Peyer's patch (tissue), 4 donors: ENCODE measurements at regions not wholly inside any gene's neighbourhood (a gene's known extent, or its start where the extent isn't known, plus 50 kb on each side); places are given as distances from the start of the nearest gene placed in this dataset.

Experiments used
- DNase-seq, 3 donors: peaks; one replicate each; pipeline ENCODE4 v3.0.0-alpha.2; 2017 to 2019
- H3K27ac ChIP-seq, 4 donors: fragments of 200-600 bp; sonication (generic); one replicate each; pipeline ENCODE4 v1.5.1; 2016 to 2019
- H3K27me3 ChIP-seq, 2 donors: fragments of 200-600 bp; sonication (generic); one replicate each; pipeline ENCODE4 v1.5.1; 2019
- H3K36me3 ChIP-seq, 3 donors: fragments of 200-600 bp; sonication (generic); one replicate each; pipeline ENCODE4 v1.5.1; 2016 to 2019
- H3K4me1 ChIP-seq, 4 donors: fragments of 200-600 bp; sonication (generic); one replicate each; pipeline ENCODE4 v1.5.1; 2016 to 2019
- H3K4me3 ChIP-seq, 4 donors: fragments of 200-600 bp; sonication (generic); 1 replicate in 3 of 4; 2 replicates in 1 of 4; pipeline ENCODE4 v1.5.1; 2016 to 2019; ENCODE audit warnings: mild to moderate bottlenecking in 1 of 4
- H3K9me3 ChIP-seq, 4 donors: fragments of 200-600 bp; sonication (generic); one replicate each; pipeline ENCODE4 v1.5.1; 2016 to 2019; ENCODE audit warnings: mild to moderate bottlenecking in 1 of 4
- POLR2A ChIP-seq, 2 donors: fragments of 450-650 bp; IDR thresholded peaks; one replicate each; pipeline ENCODE4 v1.5.1; 2017; ENCODE audit warnings: antibody characterized with exemption in 2 of 2, mild to moderate bottlenecking in 2 of 2, moderate library complexity in 2 of 2
- TF ChIP-seq, protein P1 (sequence below), 6 experiments: fragments of 450-650 bp in 4 of 6; fragments of 200-600 bp in 2 of 6; sonication (generic) in 1 of 6; IDR thresholded peaks; one replicate each; pipeline ENCODE4 v1.5.1; 2017 to 2019; ENCODE audit warnings: antibody characterized with exemption in 6 of 6, mild to moderate bottlenecking in 3 of 6, moderate library complexity in 1 of 6

- no peaks in the 10 kb centered on the region for H3K4me1 ChIP-seq
- H3K9me3 ChIP-seq: no peaks in the 10 kb centered on the region
- no peaks in the 10 kb centered on the region for H3K36me3 ChIP-seq
- no peak for DNase-seq
- no peak overlapping the region for H3K4me3 ChIP-seq
- no peaks in the 10 kb centered on the region for H3K27me3 ChIP-seq
- TF ChIP-seq POLR2A (IDR thresholded peaks at IDR 0.05): no peak
- TF ChIP-seq, protein P1, sequence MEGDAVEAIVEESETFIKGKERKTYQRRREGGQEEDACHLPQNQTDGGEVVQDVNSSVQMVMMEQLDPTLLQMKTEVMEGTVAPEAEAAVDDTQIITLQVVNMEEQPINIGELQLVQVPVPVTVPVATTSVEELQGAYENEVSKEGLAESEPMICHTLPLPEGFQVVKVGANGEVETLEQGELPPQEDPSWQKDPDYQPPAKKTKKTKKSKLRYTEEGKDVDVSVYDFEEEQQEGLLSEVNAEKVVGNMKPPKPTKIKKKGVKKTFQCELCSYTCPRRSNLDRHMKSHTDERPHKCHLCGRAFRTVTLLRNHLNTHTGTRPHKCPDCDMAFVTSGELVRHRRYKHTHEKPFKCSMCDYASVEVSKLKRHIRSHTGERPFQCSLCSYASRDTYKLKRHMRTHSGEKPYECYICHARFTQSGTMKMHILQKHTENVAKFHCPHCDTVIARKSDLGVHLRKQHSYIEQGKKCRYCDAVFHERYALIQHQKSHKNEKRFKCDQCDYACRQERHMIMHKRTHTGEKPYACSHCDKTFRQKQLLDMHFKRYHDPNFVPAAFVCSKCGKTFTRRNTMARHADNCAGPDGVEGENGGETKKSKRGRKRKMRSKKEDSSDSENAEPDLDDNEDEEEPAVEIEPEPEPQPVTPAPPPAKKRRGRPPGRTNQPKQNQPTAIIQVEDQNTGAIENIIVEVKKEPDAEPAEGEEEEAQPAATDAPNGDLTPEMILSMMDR (IDR thresholded peaks at IDR 0.05): no peak
- H3K27ac ChIP-seq: no peak overlapping the region
These were observed 850.3 kb upstream of the FOXG1 start for GRCh38 chr14:27916326-27916725.

DNA sequence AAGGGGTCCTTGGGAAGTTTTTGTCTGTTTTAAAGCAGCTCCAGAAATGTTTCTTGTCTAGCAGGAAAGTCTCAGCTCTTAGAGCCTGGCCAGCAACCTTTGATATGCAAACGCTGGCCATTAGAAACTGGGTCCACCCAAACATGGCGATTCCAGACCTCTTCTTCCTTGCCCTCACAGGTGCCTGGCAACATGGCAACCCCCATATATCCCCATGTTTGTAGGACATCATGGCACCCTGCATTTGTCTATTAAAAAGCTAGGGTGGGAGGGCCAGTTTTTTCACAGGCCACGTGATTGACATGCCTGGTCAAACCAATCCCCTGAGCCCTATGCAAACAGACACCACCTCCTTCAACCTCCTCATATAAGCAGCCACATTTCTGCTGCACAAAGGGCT is 848.7 kb upstream of the FOXG1 start:
- DNase-seq: no peak
- no peaks in the 10 kb centered on the region for H3K9me3 ChIP-seq
- no peaks in the 10 kb centered on the region for H3K4me1 ChIP-seq
- H3K4me3 ChIP-seq: no peak overlapping the region
- H3K27ac ChIP-seq: no peak overlapping the region
- no peak for TF ChIP-seq POLR2A (IDR thresholded peaks at IDR 0.05)
- TF ChIP-seq, protein P1 (IDR thresholded peaks at IDR 0.05): no peak
- H3K27me3 ChIP-seq: no peaks in the 10 kb centered on the region
- no peaks in the 10 kb centered on the region for H3K36me3 ChIP-seq

GRCh38 chr14:27927519-27927918 is 839.1 kb upstream of the FOXG1 start:
- TF ChIP-seq, protein P1 (IDR thresholded peaks at IDR 0.05): no peak
- TF ChIP-seq POLR2A (IDR thresholded peaks at IDR 0.05): no peak
- DNase-seq: no peak
- Histone ChIP-seq H3K27ac (no peak overlapping the region), H3K4me3 (no peak overlapping the region), H3K9me3 (no peaks in the 10 kb centered on the region), H3K4me1 (no peaks in the 10 kb centered on the region), H3K27me3 (no peaks in the 10 kb centered on the region), H3K36me3 (no peaks in the 10 kb centered on the region)

DNA sequence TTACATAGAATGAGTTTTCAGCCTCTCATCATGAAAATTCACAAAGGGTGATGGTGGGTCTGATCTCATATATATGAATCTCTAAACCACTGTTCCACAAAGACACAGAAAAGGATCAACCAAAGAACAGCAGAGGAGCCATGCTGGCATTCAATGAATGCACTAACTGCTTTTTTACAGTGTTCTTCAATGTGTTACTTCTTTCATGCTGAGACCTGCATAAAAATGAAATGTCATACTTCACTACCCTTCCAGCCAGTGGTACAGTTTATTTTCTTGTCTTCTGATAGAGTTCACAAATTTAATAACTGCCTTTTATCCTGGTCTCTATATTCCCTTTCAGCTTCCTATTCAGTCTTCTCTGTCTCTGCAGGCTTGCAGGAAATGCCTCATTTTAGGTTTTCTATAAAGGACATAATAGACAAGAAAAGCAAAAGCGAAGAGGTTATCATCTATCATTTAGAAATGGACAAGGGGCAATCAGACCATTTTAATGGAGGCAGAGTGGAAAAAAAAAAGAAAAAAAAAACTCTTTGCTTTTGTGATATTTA is 836.7 kb upstream of the FOXG1 start:
- no peaks in the 10 kb centered on the region for H3K36me3 ChIP-seq

GRCh38 chr14:27938392-27938791 is 828.2 kb upstream of the FOXG1 start:
- Histone ChIP-seq H3K4me1 (no peaks in the 10 kb centered on the region), H3K27me3 (no peaks in the 10 kb centered on the region), H3K9me3 (peaks cover 0 to 9% (median 0%) of the 10 kb centered on the region in 4 donors), H3K36me3 (no peaks in the 10 kb centered on the region), H3K4me3 (no peak overlapping the region), H3K27ac (no peak overlapping the region)
- DNase-seq: no peak
- no peak for TF ChIP-seq POLR2A (IDR thresholded peaks at IDR 0.05)
- TF ChIP-seq, protein P1 (IDR thresholded peaks at IDR 0.05): no peak

More for the DNA sequence above, 836.7 kb upstream of the FOXG1 start:
- no peak for DNase-seq
- TF ChIP-seq, protein P1 (IDR thresholded peaks at IDR 0.05): no peak
- TF ChIP-seq POLR2A (IDR thresholded peaks at IDR 0.05): no peak
- H3K4me3 ChIP-seq: no peak overlapping the region
- no peak overlapping the region for H3K27ac ChIP-seq
- no peaks in the 10 kb centered on the region for H3K27me3 ChIP-seq
- H3K9me3 ChIP-seq: peaks cover 0 to 2% (median 0%) of the 10 kb centered on the region in 4 donors
- H3K4me1 ChIP-seq: no peaks in the 10 kb centered on the region

- Histone ChIP-seq H3K27me3 (no peaks in the 10 kb centered on the region), H3K27ac (no peak overlapping the region), H3K4me3 (no peak overlapping the region), H3K4me1 (no peaks in the 10 kb centered on the region), H3K9me3 (no peaks in the 10 kb centered on the region), H3K36me3 (no peaks in the 10 kb centered on the region)
- no peak for DNase-seq
- no peak for TF ChIP-seq POLR2A (IDR thresholded peaks at IDR 0.05)
- TF ChIP-seq, protein P1 (IDR thresholded peaks at IDR 0.05): no peak
These were observed 821.1 kb upstream of the FOXG1 start for GRCh38 chr14:27945512-27945911.
